HEK293T (cell line): ENCODE measurements at regions not wholly inside any gene's neighbourhood (a gene's known extent, or its start where the extent isn't known, plus 50 kb on each side); places are given as distances from the start of the nearest gene placed in this dataset.

Source experiments
- ARNT ChIP-seq: fragments of 450-650 bp; IDR thresholded peaks from 2 replicates; pipeline ENCODE4 v1.6.1; 2017; ENCODE audit warnings: mild to moderate bottlenecking
- BHLHE40 ChIP-seq: fragments of 450-650 bp; IDR thresholded peaks from 2 replicates; pipeline ENCODE4 v1.6.1; 2016; ENCODE audit warnings: mild to moderate bottlenecking, moderate library complexity, borderline replicate concordance
- CTBP1 ChIP-seq: fragments of 450-650 bp; IDR thresholded peaks from 2 replicates; pipeline ENCODE4 v1.6.1; 2016; ENCODE audit warnings: borderline replicate concordance
- ELF4 ChIP-seq: fragments of 450-650 bp; IDR thresholded peaks from 2 replicates; pipeline ENCODE4 v1.6.1; 2017; ENCODE audit warnings: antibody characterized with exemption
- FOXA1 ChIP-seq: fragments of 450-650 bp; IDR thresholded peaks from 2 replicates; pipeline ENCODE4 v1.6.1; 2016; ENCODE audit warnings: mild to moderate bottlenecking
- FOXM1 ChIP-seq: fragments of 450-650 bp; IDR thresholded peaks from 2 replicates; pipeline ENCODE4 v1.6.1; 2017; ENCODE audit warnings: mild to moderate bottlenecking, borderline replicate concordance
- HDGF ChIP-seq: fragments of 450-650 bp; IDR thresholded peaks from 2 replicates; pipeline ENCODE4 v1.6.1; 2017; ENCODE audit warnings: antibody characterized with exemption, borderline replicate concordance
- LEF1 ChIP-seq: fragments of 450-650 bp; IDR thresholded peaks from 2 replicates; pipeline ENCODE4 v1.6.1; 2017; ENCODE audit warnings: mild to moderate bottlenecking, borderline replicate concordance
- SP1 ChIP-seq: fragments of 450-650 bp; IDR thresholded peaks from 2 replicates; pipeline ENCODE4 v1.6.1; 2017
- SUZ12 ChIP-seq: fragments of 450-650 bp; IDR thresholded peaks from 2 replicates; pipeline ENCODE4 v1.6.1; 2016; ENCODE audit warnings: mild to moderate bottlenecking
- TARDBP ChIP-seq: fragments of 450-650 bp; IDR thresholded peaks from 2 replicates; pipeline ENCODE4 v1.6.1; 2016
- ZNF384 ChIP-seq: fragments of 450-650 bp; IDR thresholded peaks from 2 replicates; pipeline ENCODE4 v1.6.1; 2016
- TF ChIP-seq, protein P1 (sequence below): fragments of 450-650 bp; IDR thresholded peaks from 2 replicates; pipeline ENCODE4 v1.6.1; 2016

DNA sequence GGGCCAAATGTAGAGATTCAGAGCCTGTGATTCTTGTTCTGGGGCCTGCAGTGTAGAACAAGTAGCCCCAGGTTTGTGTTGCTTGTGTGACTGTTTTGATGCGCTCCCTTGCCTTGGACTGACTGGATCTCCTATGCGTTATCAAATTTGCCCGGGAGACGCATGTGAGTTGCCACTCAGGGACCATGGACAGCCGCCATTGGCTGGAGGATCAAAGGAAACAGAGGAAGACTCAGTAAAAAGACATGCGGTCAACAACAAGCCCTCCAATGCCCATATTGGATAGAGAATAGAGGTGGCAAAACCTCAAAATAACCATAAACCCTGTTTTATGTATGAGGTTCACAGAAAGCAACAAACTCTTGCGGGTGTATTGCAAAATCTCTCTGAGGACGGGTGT, 327.5 kb upstream of the IGFBP7 start:
- TF ChIP-seq BHLHE40 = no peak
- TF ChIP-seq, protein P1, sequence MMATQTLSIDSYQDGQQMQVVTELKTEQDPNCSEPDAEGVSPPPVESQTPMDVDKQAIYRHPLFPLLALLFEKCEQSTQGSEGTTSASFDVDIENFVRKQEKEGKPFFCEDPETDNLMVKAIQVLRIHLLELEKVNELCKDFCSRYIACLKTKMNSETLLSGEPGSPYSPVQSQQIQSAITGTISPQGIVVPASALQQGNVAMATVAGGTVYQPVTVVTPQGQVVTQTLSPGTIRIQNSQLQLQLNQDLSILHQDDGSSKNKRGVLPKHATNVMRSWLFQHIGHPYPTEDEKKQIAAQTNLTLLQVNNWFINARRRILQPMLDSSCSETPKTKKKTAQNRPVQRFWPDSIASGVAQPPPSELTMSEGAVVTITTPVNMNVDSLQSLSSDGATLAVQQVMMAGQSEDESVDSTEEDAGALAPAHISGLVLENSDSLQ = no peak
- no peak for TF ChIP-seq SP1
- TF ChIP-seq ELF4 = no peak
- TF ChIP-seq HDGF = no peak
- no peak for TF ChIP-seq CTBP1
- no peak for TF ChIP-seq FOXM1
- no peak for TF ChIP-seq SUZ12
- TF ChIP-seq ZNF384 = no peak
- TF ChIP-seq LEF1 = no peak
- no peak for TF ChIP-seq TARDBP
- no peak for TF ChIP-seq FOXA1
- TF ChIP-seq ARNT = no peak
